AG09319 (cell line): ENCODE measurements at regions not wholly inside any gene's neighbourhood (a gene's known extent, or its start where the extent isn't known, plus 50 kb on each side); places are given as distances from the start of the nearest gene placed in this dataset.
A peak's percentile ranks its signal among the peaks of the same experiment; 100 is the strongest.

Experiments
- DNase-seq: peaks from one replicate; pipeline ENCODE4 v3.0.0-alpha.2; 2010; ENCODE audit warnings: low read depth; ENCODE audit errors: extremely low read depth
- CTCF ChIP-seq: IDR thresholded peaks from 2 replicates; pipeline ENCODE4 v1.5.1; 2011; ENCODE audit warnings: low read depth, mild to moderate bottlenecking, inconsistent platforms, low read length, moderate library complexity

GRCh38 chr6:168888102-168888501, 365.5 kb downstream of the THBS2 start:
- no peak for TF ChIP-seq CTCF
- no peak for DNase-seq

GRCh38 chr6:168887621-168888020, 366.0 kb downstream of the THBS2 start:
- no peak for DNase-seq
- no peak for TF ChIP-seq CTCF

DNA sequence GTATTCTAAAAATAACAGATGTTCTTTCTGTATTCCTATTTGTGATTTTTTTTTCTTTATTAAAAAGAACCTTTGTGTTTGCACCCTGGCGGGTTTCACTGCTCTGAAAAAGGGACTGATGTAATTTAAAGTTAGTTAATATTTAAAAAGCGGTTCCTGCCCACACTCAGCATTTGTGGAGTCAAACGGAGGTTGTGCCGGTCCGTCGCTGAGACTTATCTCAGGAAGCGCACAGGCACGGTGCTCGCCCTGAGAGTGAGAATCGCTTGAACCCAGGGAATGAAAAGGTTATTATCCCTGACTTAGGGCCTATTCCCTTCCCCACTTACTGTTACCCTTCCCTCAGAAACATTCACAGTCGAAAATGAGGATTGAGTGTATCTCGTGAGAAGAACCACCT, 366.7 kb downstream of the THBS2 start:
- DNase-seq: no peak
- no peak for TF ChIP-seq CTCF

GRCh38 chr6:168885751-168886742, 367.6 kb downstream of the THBS2 start:
- no peak for DNase-seq
- no peak for TF ChIP-seq CTCF

DNA sequence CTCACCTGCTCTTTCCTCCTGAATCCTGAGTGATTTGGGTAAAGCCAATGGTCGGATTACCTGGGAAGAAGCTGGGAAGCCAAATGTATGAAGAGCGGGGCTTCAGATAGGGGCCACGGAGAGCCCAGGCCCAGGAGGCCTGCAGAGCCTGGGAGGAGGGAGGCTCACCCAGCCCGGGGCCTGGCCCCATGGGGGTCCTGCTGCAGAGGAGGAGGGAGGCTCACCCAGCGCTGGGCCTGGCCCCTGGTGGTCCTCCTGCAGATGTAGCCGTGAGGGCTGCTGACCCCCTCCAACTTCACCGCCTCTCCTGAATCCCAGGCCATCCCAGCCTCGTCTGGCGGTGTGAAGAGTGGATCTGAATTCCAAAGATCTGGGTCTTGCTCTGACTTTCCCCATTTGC, 368.4 kb downstream of the THBS2 start:
- TF ChIP-seq CTCF: no peak

DNA sequence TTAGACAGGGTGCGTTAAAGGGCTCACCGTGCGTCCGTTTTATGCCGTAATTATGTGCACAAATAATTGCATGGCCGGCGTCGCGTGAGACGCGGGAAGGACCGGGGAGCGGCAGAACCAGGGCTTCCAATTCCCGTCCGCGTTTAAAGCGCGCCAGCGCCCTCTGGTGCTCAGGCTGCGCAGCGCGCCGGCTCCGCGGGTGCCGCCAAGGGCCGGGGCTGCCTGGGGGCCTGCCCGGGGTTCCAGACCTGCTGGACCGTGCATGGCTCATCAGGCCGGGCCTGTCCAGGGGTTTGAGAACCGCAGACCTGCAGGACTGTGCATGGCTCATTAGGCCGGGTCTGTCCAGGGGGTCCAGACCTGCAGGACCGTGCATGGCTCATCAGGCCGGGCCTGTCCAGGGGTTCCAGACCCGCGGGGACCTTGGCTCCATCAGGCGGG, 369.0 kb downstream of the THBS2 start:
- TF ChIP-seq CTCF: peak; percentile 69
- peak; percentile 16 for DNase-seq

More for the DNA sequence above, 368.4 kb downstream of the THBS2 start:
- no peak for DNase-seq

DNA sequence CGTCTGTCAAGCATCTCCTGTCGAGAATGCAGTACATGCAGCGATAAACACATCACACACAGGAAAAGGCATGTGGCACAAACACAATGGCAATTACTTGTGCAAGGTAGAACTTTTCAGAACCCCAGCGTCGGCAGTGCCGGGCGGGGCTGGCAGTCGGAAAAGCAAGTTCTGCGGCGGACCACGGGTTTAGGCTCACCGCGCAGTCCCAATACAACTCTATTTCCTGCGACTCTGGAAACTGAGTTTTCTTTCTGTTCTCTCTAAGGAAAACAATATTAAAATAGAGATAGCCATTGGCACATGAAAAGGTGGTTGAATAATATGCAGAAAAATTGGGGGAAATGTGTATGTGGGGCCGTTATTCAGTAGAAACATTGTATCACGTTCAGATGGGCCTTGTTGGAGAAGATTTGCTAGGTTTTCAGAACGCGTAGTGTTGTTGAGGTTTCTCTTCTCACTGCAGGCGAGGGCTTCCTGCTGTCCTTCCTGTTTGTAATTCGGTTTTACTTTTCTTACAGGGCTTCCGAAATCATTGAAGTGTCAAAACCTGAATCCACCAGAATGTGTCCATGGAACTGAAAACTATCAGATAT, 369.5 kb downstream of the THBS2 start:
- TF ChIP-seq CTCF: no peak

More for the DNA sequence above, 369.5 kb downstream of the THBS2 start:
- no peak for DNase-seq
